GM19463 (cell line): ENCODE measurements at regions not wholly inside any gene's neighbourhood (a gene's known extent, or its start where the extent isn't known, plus 50 kb on each side); places are given as distances from the start of the nearest gene placed in this dataset.

Experiments
- ATAC-seq: cut with Tn5 transposase; IDR thresholded peaks from one replicate; pipeline ENCODE4 v1.9.1; 2021; ENCODE audit warnings: mild to moderate bottlenecking, moderate library complexity; ENCODE audit not compliant: unreplicated experiment

GRCh38 chr2:42941633-42942176 is 149.3 kb upstream of the HAAO start:
- no peak for ATAC-seq

- ATAC-seq = no peak
Observed at GRCh38 chr2:42939411-42940206, 147.2 kb upstream of the HAAO start.

GRCh38 chr2:42938671-42939370 is 146.4 kb upstream of the HAAO start:
- ATAC-seq = no peak

GRCh38 chr2:42937171-42937875 is 144.9 kb upstream of the HAAO start:
- no peak for ATAC-seq

- no peak for ATAC-seq
Observed at GRCh38 chr2:42935692-42936671, 143.6 kb upstream of the HAAO start.

GRCh38 chr2:42934580-42935186 is 142.3 kb upstream of the HAAO start:
- no peak for ATAC-seq

GRCh38 chr2:42933824-42934254 is 141.5 kb upstream of the HAAO start:
- no peak for ATAC-seq

GRCh38 chr2:42932271-42933151 is 140.1 kb upstream of the HAAO start:
- ATAC-seq = no peak

- no peak for ATAC-seq
Observed at GRCh38 chr2:42931818-42932195, 139.4 kb upstream of the HAAO start.

GRCh38 chr2:42931146-42931817 is 138.9 kb upstream of the HAAO start:
- no peak for ATAC-seq

GRCh38 chr2:42930025-42930581 is 137.7 kb upstream of the HAAO start:
- ATAC-seq = no peak

GRCh38 chr2:42929546-42930024 is 137.2 kb upstream of the HAAO start:
- no peak for ATAC-seq

GRCh38 chr2:42928692-42929545 is 136.5 kb upstream of the HAAO start:
- ATAC-seq = no peak

- no peak for ATAC-seq
Observed at GRCh38 chr2:42928161-42928691, 135.8 kb upstream of the HAAO start.

- no peak for ATAC-seq
Observed at GRCh38 chr2:42927334-42928160, 135.2 kb upstream of the HAAO start.
